Fibroblast of skin of left quadriceps (primary cell): ENCODE measurements at regions not wholly inside any gene's neighbourhood (a gene's known extent, or its start where the extent isn't known, plus 50 kb on each side); places are given as distances from the start of the nearest gene placed in this dataset.
"Not testable (repeated sequence)": the region's sequence is repeated elsewhere in the genome, so short reads cannot be mapped to it uniquely, and the experiment has no call there.

ENCODE experiments used
- DNase-seq, 2 experiments: peaks; one replicate each; pipeline ENCODE4 v3.0.0-alpha.2; 2013; ENCODE audit warnings: low read depth in 2 of 2

DNA sequence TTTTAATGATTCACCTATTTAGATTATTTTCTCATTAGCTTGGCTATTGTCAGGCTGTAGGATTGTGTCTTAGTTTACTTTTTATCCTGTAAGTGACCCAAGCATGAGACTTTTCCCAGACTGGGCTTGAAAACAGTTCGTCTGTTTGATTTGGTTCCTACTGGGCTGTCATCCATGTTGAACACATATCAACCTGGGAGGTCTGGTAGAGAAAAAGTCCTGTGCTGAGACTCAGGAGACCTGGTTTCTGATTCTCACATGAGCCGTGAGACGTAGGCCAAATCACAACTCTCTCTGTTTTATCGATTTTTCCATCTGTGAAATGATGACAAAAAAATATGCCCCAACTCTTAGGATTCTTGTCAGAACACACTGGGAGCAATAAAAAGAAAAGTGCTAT is 98.8 kb upstream of the GALNT15 start:
- DNase-seq = no peak

DNA sequence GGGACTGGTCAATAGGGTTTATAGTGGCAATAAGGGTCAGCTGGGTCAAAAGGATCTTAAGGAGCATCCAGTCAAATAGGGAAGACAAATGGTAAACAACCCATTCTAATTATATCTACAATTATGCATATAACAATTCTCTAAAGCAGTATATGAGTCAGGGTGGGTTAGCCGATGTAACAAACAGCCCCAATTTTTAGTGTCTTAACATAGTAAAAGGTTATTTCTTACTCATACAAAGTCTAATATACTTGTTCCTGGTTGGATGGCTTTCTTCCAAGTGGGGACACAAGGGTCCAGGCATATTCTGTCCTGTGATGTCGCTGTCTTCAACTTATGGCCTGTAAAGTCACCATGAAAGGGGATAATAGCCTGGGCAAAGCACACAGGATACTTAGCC is 97.9 kb upstream of the GALNT15 start:
- DNase-seq = no peak

DNA sequence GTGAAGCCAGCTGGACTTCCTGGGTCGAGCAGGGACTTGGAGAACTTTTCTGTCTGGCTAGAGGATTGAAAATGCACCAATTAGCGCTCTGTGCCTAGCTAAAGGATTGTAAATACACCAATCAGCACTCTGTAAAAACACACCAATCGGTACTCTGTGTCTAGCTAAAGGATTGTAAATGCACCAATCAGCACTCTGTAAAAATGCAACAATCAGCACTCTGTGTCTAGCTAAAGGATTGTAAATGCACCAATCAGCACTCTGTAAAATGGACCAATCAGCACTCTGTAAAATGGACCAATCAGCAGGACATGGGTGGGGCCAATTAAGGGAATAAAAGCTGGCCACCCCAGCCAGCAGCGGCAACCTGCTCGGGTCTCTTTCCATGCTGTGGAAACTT is 97.3 kb upstream of the GALNT15 start:
- not testable (repeated sequence) for DNase-seq

DNA sequence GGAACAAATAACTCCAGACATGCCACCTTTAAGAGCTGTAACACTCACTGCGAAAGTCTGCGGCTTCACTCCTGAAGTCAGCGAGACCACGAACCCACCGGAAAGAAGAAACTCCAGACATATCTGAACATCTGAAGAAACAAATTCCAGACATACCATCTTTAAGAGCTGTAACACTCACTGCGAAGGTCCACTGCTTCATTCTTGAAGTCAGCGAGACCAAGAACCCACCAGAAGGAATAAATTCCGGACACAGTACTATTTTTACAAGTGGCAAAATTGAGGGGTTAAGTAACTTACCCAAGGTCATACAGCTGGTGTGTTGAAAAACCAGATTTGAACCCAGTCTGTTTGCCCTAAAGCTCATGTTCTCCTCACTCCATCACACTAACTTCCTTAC is 96.8 kb upstream of the GALNT15 start:
- DNase-seq = not testable (repeated sequence)

DNA sequence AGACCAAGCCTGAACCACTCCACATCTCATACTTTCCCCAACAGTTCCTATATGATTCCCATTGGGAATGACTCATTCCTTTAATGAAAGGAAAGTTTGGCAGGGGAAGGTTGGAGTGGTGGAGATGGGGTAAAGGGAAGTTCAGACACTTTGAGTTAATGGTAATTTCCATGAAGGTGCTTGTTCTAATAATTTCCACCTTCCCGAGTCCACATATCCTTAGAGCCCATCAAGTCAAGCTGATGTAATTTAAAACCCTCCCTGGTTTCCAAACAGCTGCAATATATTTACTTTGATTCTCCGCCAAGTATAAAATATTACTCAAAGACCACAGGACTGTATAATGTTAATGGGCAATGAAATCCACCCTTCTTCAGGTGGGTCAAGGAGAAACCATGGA is 95.0 kb upstream of the GALNT15 start:
- DNase-seq = peak; percentile 79 to 80

DNA sequence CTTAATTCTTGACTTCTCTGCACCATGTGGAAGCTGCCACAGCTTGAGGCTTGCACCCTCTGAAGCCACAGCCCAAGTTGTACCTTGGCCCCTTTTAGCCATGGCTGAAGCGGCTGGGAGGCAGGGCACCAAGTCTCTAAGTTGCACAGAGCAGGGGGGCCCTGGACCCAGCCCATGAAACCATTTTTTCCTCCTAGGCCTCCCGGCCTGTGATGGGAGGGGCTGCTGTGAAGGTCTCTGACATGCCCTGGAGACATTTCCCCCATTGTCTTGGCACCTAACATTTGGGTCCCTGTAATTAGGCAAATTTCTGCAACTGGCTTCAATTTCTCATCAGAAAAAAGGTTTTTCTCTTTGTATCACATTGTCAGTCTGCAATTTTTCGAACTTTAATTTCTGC is 92.8 kb upstream of the GALNT15 start:
- no peak for DNase-seq

DNA sequence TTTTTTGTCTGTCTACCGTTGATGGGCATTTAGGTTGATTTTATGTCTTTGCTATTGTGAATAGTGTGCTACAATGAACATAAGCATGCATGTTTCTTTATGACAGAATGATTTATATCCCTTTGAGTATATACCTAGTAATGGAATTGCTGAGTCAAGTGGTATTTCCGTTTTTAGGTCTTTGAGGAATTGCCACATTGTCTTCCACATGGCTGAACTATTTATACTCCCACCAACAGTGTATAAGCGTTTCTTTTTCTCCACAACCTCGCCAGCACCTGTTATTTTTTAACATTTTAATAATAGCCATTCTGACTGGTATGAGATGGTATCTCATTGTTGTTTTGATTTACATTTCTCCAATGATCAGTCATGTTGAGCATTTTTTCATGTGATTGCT is 89.6 kb upstream of the GALNT15 start:
- peak in 1 of 2 experiments; percentile 79 for DNase-seq

DNA sequence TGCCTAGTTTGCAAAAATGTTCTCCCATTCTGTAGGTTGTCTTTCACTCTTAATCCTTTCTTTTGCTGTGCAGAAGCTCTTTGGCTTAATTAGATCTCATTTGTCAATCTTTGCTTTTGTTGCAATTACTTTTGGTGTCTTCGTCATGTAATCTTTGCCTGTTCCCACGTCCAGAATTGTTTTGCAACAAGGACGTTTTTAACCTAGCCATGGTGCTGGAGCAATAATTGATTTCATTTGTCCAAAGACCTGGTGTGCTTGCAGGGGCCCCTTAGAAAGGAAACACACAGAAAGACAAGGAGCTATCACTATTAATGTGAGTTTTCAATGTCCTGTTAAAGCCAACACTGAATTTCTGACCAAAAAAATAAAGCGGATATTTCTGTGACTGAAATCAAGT is 89.1 kb upstream of the GALNT15 start:
- DNase-seq = no peak

DNA sequence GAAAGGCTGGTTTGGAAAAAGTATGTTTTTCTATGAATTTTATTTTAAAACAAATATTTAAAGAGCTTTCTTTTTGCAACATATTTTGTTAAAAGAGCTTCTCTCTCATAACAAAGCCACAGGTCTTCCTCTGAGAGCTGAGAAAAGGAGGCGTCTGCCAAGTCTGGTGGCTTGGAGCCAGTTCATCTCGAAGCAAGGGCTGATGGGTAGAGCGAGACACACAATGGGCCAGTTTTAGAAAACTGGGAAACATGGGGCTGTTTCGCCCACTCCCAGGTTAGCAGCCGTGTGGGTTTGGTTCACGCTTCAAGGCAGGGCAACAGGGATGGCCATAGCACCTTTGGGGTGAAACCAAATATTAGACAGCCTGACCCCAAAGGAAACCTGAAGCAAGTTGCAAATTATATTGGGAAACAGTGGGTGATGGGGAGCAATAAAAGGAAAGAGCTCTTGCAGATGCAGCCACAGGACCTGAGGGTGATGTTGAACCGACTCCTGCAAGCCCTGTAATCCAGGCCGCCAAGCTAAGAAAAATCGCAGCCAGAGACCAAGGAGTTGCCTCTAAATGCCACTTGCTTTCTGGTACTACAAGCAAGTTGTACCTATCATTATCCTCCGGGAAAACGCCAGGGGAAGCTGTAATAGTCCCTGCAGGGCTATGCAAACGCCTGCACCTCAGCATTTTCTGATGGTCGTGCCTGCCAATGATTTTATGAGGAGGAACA is 88.4 kb upstream of the GALNT15 start:
- DNase-seq = no peak

DNA sequence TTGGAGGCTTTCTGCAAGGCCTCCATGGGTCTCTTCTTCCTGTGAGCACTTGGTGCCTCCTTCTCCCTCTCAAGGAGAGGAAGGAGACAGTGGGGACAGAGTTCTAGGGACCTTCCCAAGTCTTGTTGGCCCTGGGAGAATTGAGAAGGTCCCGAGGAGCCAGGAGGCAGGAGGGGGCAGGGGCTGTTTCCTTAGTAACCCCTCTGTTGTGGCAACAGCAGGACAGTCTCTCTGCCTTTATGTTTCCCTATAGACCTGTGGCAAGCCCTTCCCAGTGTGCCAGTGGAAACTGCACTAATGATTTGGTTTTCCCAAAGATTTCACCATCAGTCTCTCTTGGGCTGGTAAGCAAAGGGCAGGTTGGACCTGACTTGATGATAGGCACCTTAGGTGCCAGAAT is 87.8 kb upstream of the GALNT15 start:
- DNase-seq = no peak

DNA sequence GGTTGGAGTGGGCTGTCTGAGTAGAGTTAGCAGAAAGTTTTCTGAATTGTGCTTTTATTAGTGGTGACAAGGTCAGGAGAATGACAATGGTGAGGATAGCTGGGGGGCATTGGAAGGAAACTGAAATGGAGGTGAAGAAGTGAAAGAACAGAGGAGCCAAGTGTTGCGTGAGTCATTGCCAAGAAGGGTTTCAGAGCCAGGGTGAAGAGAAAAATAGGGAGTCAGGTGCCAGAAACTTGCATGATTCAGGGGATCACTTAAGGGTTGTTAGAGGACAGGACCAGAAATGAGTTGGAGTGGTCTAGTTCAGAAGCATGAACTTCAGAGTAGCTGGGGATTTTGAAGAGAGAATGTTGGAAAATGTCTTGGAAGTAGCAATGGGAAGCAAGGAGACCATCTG is 86.0 kb upstream of the GALNT15 start:
- DNase-seq = no peak

DNA sequence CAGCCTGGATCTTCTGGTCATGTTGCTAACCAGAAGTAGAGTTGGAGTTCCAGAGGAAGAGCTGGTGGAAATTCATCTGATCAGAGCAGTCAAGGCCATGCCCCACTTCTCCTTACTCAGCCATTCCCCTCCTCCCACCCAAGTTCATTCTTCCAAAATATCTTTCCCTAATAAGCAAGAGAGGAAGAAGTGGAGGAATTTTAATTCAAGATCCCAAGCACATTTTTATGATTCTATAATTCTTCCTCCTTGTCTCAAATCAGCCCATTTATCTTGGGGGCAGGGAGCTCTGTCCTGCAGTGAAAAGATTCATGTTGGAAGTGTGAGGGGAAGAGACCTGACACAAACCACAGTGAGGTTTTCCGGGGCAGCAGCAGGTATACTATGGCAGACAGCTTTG is 85.0 kb upstream of the GALNT15 start:
- DNase-seq = no peak

DNA sequence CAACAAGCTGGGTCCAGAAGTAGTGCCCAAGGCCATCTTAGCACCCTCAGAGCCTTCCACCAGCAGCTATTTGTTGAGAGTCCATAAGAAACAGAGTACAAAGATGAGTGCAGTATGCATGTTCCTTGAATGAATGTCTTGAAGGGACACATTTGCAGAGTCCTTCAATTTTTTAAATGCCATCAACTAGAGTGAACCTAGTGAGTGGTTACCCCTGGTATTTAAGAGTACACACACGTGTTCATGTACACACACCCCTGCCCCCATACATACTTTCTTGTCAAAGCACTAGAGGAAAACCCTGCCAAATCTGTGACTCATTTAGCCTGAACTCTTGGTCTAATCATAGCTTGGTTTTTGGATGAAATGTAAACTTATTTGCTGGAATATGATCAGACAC is 84.5 kb upstream of the GALNT15 start:
- peak; percentile 98 to 99 for DNase-seq

DNA sequence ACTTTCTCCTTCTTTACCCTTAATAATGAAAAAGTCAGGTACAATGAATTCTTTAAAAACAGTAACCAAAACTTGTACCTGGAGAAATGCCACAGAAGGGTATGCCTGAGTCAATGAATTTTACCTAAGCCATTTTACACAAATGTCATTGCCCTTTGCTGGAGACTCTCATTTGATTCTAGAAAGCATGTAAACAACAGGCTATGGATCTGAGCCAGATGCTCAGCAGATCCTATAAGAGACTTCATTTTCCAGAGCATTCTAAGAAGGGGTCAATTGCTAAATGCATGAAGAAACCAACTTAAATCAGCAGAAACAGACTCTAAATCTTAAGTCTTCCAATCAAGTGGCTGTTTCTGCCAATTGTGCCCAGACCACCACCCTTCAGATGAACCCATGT is 83.8 kb upstream of the GALNT15 start:
- no peak for DNase-seq

DNA sequence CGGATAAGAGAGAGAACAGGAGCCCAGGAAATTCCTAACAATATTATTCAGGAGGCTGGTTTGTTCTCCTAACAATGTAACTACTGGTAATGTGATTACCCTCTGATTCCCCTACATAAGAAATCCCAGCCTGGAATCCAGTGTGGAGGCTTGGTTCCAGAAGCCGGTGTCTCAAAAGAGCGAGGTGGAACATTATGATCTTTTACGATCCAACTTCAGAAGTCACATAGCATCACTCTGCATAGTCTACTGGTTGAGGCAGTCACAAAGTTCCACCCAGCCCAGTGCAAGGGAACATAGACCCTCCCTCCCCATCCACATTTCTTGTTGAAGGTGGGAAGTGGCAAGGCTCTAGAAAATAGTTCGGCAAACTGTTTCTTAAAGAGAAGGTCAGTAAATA is 81.6 kb upstream of the GALNT15 start:
- no peak for DNase-seq

DNA sequence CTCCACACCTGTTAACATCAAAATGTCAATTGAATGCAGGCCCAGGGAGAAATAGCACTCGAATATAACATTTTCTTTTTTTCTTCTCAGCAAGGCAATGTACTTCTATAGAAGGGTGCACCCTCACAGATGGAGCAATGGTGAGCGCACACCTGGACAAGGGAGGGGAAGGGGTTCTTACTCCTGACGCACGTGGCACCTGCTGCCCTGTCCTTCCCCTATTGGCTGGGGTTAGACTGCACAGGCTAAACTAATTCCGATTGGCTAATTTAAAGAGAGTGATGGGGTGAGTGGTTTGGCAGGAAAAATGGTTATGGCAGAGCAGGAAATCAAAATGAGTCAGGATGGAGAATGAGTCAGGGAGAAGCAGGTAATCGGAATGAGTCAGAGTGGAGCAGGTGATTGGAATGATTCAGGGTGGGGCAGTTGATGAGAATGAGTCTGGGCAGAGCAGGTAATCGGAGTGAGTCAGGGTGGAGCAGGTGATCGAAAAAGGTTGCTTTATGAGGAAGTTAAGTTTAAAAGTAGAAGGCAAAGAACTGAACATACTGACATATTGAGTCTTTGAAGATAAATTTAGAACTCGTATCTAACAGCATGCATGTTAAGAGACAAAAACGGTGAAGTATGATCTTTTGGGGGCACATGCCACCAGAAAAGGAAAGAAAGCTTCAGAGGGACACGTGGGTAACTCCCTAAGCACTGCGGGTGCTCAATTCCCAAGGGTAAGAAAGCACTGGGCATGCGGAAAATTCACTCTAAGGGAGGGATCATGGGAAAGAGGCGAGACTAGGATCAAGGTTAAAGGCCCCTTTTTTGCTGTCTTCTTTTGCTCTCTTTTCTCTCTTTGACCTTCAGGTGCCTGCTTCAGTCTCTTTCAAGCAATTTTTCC is 72.9 kb upstream of the GALNT15 start:
- DNase-seq = no peak

DNA sequence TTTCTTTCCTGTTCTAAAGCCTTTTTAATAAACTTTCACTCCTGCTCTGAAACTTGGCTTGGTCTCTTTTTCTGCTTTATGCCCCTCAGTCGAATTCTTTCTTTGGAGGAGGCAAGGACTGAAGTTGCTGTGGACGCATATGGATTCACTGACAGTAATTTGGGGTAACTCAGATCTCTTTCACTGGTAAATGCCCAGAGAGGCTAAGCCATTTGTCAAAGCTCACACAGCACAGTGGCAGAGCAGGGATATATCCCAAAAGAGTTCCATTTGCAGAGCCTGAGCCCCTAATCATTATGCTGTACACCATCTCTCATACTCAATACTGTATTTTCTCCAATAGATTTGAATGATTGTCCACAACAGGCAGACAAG is 72.3 kb upstream of the GALNT15 start:
- DNase-seq = no peak

DNA sequence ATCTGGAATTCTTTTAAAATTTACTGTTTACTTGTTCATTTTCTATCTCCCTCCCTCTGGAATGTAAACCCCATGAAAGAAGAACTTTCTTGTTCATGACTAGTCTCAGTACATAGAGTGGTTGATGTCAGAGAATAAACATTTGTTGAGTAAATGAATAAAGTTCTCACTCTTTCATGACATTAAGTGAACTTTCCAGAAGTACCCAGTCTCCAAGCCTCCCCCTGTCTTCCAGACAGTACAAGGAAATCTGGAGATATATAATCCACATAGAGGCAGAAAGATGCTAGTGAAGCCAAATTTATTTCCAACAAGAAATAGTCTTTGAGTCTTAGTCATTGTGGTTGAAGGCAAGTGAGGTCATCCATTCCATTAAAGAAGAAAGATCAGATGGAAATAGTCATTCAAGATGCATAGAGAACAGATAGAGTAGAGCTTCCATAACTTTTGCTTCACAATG is 71.5 kb upstream of the GALNT15 start:
- peak; percentile 91 to 93 for DNase-seq

DNA sequence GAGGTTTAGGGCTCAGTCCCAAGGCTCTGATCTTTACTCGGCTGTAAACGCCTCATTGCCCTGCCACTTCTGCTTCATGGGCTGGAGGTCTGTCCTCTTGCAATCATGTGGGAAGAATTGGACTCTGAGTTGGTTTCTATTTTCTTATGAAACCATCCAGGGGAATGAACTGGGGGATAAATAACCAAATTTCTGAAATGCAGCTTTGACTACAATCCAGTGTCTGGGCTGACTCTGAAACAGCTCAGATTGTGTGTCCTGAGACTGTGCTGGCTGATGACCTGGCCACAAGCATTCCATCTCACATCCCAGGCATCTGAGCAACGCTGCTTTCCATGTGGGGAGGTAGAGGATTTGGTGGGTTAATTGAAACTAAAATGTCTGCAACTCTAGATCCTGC is 71.0 kb upstream of the GALNT15 start:
- peak; percentile 75 to 78 for DNase-seq

DNA sequence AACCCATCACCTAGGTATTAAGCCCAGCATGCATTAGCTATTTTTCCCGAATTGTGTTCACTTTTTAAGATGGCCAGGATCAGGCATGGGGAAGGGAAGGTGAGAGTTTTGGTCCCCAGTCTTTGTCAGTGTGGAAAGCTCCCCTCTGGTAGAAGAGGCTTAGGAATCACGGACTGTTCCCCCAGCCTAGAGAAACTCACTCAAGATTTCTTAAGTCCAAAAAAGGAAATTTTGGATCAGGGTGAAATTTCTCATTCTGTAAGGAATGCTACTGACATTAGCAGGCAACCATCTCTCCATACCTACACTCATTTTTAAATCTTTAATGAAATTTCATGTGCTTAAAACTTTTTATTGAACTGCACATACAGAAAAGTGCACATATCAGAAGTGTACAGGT is 70.3 kb upstream of the GALNT15 start:
- no peak for DNase-seq

DNA sequence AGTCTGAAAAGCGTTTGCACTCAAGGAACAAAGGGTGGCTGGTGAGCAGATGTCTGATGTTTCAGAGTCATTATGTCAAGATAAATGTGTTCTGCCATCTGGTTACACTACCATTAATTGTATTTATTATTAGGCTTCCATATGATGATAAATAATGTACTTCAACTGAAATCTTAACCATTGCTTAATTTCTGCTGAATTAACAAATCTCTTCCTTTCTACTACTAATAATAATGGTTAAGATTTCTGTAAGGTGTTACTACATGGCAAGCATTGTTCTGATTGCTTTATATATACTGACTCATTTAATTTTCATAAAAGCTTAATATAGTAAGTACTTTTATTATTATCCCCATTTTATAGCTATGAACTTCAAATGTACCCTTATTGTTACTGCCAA is 68.4 kb upstream of the GALNT15 start:
- DNase-seq = no peak

DNA sequence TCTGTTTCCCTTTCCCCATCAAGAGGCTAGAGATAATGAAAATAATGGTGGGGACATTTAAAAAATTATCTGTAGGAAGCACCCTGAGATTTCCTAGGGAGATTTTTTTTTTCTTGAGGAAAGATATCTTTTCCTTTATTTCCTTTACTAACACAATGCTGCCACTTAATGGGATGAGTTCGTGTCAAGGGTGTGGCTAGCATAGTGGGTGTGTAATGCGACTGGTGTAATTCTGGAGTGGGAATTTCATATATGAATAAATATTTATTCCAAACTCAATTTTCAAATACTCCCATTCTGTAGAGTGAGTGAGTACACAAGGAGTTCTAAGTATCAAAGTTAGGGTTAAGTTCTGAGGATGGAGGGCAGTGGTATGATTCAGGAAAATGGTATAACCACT is 66.1 kb upstream of the GALNT15 start:
- DNase-seq = no peak

DNA sequence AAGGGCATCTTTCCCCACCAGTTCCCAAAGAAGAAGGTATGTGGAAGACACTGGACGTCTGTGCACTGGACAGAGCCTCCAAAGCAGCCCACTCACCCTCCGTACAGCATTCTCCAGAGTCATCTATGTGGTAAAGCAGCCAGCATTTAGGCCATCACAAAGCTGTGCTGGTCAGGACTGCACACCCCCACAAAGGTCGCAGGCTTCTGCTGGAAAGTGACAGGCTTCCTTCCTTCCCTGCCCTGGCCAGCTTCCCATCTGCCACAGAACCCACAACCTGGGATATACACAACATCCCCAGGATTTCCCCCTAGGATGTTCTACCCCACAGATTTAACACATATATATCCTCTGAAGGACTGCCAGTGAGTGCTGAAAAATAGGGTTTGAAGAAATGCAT is 64.6 kb upstream of the GALNT15 start:
- no peak for DNase-seq
